Type B pancreatic cell (in vitro differentiated cells): ENCODE measurements at regions not wholly inside any gene's neighbourhood (a gene's known extent, or its start where the extent isn't known, plus 50 kb on each side); places are given as distances from the start of the nearest gene placed in this dataset.

Experiments
- DNase-seq: peaks from one replicate; pipeline ENCODE4 v3.0.0; 2021; ENCODE audit warnings: mixed read lengths; ENCODE audit not compliant: unreplicated experiment; ENCODE audit errors: extremely low spot score
- H3K27ac Mint-ChIP-seq: 2 replicates; pipeline ENCODE4 v1.8.0; 2021; ENCODE audit warnings: mild to moderate bottlenecking, mixed read lengths
- H3K27me3 Mint-ChIP-seq: 2 replicates; pipeline ENCODE4 v1.8.0; 2021; ENCODE audit warnings: mixed read lengths
- H3K36me3 Mint-ChIP-seq: 2 replicates; pipeline ENCODE4 v1.8.0; 2021; ENCODE audit warnings: mixed read lengths
- H3K4me1 Mint-ChIP-seq: one replicate; pipeline ENCODE4 v1.8.0; 2021; ENCODE audit warnings: mixed read lengths; ENCODE audit not compliant: unreplicated experiment
- H3K4me3 Mint-ChIP-seq: 2 replicates; pipeline ENCODE4 v1.8.0; 2021; ENCODE audit warnings: mild to moderate bottlenecking, mixed read lengths
- H3K9me3 Mint-ChIP-seq: 2 replicates; pipeline ENCODE4 v1.8.0; 2021; ENCODE audit warnings: mixed read lengths
- CTCF ChIP-seq: fragments of 200-600 bp; sonication (generic); conservative IDR thresholded peaks from 2 replicates; pipeline ENCODE4 v1.5.0; 2021; ENCODE audit warnings: antibody characterized with exemption, mild to moderate bottlenecking

- Mint-ChIP-seq H3K27me3 (peaks cover 3% of the 10 kb centered on the region), H3K27ac (peak overlapping the region; percentile 42), H3K36me3 (peaks cover 3% of the 10 kb centered on the region), H3K9me3 (no peaks in the 10 kb centered on the region), H3K4me3 (no peak overlapping the region), H3K4me1 (no peaks in the 10 kb centered on the region)
- no peak for DNase-seq
- TF ChIP-seq CTCF, result peak; percentile 30
Observed at GRCh38 chr2:237027712-237028029, 58.0 kb upstream of the COPS8 start.

DNA sequence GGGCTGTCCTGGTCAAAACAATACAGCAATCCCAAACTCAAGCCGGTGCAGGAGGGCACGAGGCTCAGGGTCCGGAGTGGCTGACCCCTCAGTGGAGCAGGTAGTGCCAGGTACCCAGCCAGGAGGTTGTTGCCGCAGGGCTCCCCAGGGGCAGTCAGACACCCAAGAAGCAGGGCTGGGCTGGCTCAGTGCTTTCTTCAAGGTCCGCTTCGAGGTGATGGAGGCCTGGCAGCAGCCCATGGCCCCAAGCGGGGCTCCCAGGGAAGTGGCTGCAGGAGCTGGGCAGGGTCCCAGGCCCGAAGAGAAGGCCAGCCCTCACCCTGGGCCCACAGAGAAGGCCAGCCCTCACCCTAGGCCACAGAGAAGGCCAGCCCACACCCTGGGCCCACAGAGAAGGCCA lies 55.3 kb upstream of the COPS8 start:
- no peak for TF ChIP-seq CTCF
- H3K27ac Mint-ChIP-seq, result no peak overlapping the region
- peaks cover 3% of the 10 kb centered on the region for H3K36me3 Mint-ChIP-seq
- H3K27me3 Mint-ChIP-seq, result peaks cover 3% of the 10 kb centered on the region
- no peak for DNase-seq
- H3K4me3 Mint-ChIP-seq, result no peak overlapping the region
- peaks cover 10% of the 10 kb centered on the region for H3K4me1 Mint-ChIP-seq
- H3K9me3 Mint-ChIP-seq, result peaks cover 3% of the 10 kb centered on the region

DNA sequence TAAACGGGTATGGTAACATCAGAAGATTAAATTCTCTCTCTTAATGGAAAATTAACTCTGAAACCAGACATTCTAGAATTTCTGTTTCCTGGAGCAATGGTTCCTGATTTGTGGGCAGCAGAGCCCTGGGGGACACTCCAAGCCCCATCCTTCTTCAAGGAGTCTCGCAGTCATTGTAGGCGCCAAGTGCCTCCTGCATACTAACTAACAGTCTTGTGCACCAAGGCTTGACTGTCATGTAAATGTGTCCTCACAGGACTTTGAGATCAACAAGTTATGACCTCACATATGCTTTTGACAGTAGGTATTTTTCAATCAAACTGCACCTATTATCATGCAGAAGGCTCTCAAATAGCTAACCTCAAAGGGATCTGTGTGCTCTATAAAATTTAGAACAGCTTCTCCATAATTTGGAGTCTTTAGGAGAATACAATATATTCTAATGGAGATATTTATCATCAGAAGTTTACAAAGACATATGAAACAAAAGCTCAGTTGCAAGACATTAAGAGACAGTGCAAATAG lies 52.1 kb upstream of the COPS8 start:
- Mint-ChIP-seq H3K27ac (no peak overlapping the region), H3K4me3 (no peak overlapping the region), H3K9me3 (peaks cover 3% of the 10 kb centered on the region), H3K4me1 (peaks cover 18% of the 10 kb centered on the region), H3K36me3 (no peaks in the 10 kb centered on the region), H3K27me3 (no peaks in the 10 kb centered on the region)
- no peak for DNase-seq
- no peak for TF ChIP-seq CTCF

- Mint-ChIP-seq H3K27me3 (no peaks in the 10 kb centered on the region), H3K9me3 (peaks cover 3% of the 10 kb centered on the region), H3K36me3 (no peaks in the 10 kb centered on the region), H3K27ac (no peak overlapping the region), H3K4me3 (no peak overlapping the region), H3K4me1 (peaks cover 18% of the 10 kb centered on the region)
- DNase-seq, result no peak
- TF ChIP-seq CTCF, result no peak
Observed at GRCh38 chr2:237035781-237036475, 49.8 kb upstream of the COPS8 start.
